SK-N-SH (cell line): ENCODE measurements at regions not wholly inside any gene's neighbourhood (a gene's known extent, or its start where the extent isn't known, plus 50 kb on each side); places are given as distances from the start of the nearest gene placed in this dataset.
A peak's percentile ranks its signal among the peaks of the same experiment; 100 is the strongest.

Experiments
- CTCF ChIA-PET: fragments of 300-600, 350-600 bp; formaldehyde crosslinking; extraction: SDS; loops from one replicate; lab custom pipeline; 2021; lab: Yijun Ruan, JAX
- POLR2A ChIA-PET: fragments of 350-600 bp; sonication (Branson Sonifier 250); formaldehyde crosslinking; extraction: SDS; loops from one replicate; lab custom pipeline; 2020; ENCODE audit warnings: antibody characterized with exemption, inconsistent platforms; lab: Yijun Ruan, JAX
- DNase-seq: peaks from one replicate; pipeline ENCODE4 v3.0.0; 2012
- H2AFZ ChIP-seq: fragments of 200-600 bp; sonication (generic); 2 replicates; pipeline ENCODE4 v1.8.1; 2016; ENCODE audit warnings: antibody characterized with exemption, mild to moderate bottlenecking, low read depth
- H3F3A ChIP-seq: fragments of 200-600 bp; sonication (generic); replicated peaks from 2 replicates; pipeline ENCODE3; 2016; ENCODE audit warnings: antibody characterized with exemption, mild to moderate bottlenecking; ENCODE audit not compliant: insufficient read depth
- H3K27ac ChIP-seq, 2 experiments: fragments of 200-500 bp in 1 of 2; fragments of 200-600 bp in 1 of 2; sonication (Bioruptor generic) in 1 of 2; sonication (generic), shearing (Covaris generic) in 1 of 2; 2 replicates each; pipeline versions ENCODE4 v1.5.1 to v1.6.1; 2014 to 2016; ENCODE audit warnings: low read depth in 2 of 2, inconsistent platforms in 1 of 2, low read length in 1 of 2, mild to moderate bottlenecking in 1 of 2, mixed read lengths in 1 of 2
- H3K27me3 ChIP-seq: fragments of 200-600 bp; sonication (generic), shearing (Covaris generic); 2 replicates; pipeline ENCODE4 v1.6.1; 2016; ENCODE audit warnings: mixed run types; ENCODE audit not compliant: insufficient read depth
- H3K36me3 ChIP-seq, 2 experiments: fragments of 200-500 bp in 1 of 2; fragments of 200-600 bp in 1 of 2; sonication (Bioruptor generic) in 1 of 2; sonication (generic) in 1 of 2; replicated peaks in 1 of 2; 2 replicates each; pipeline versions ENCODE3 to v1.5.1; 2014 to 2016; ENCODE audit warnings: low read length in 1 of 2, mild to moderate bottlenecking in 1 of 2; ENCODE audit not compliant: insufficient read depth in 2 of 2, control insufficient read depth in 1 of 2
- H3K4me1 ChIP-seq, 2 experiments: fragments of 200-500 bp in 1 of 2; fragments of 200-600 bp in 1 of 2; sonication (Bioruptor generic) in 1 of 2; sonication (generic), shearing (Covaris generic) in 1 of 2; 2 replicates each; pipeline versions ENCODE4 v1.5.1 to v1.6.1; 2014 to 2016; ENCODE audit warnings: low read depth in 1 of 2, low read length in 1 of 2, mixed run types in 1 of 2; ENCODE audit not compliant: insufficient read depth in 2 of 2, control insufficient read depth in 1 of 2
- H3K4me2 ChIP-seq: fragments of 200-600 bp; sonication (generic), shearing (Covaris generic); 2 replicates; pipeline ENCODE4 v1.6.1; 2017; ENCODE audit warnings: mixed run types
- H3K4me3 ChIP-seq, 2 experiments: fragments of 200-500 bp in 1 of 2; fragments of 200-600 bp in 1 of 2; sonication (Bioruptor generic) in 1 of 2; sonication (generic), shearing (Covaris generic) in 1 of 2; 2 replicates each; pipeline versions ENCODE4 v1.5.1 to v1.8.1; 2014 to 2016; ENCODE audit warnings: low read depth in 2 of 2, inconsistent platforms in 1 of 2, low read length in 1 of 2, mild to moderate bottlenecking in 1 of 2, mixed read lengths in 1 of 2, moderate library complexity in 1 of 2
- H3K79me2 ChIP-seq: fragments of 200-600 bp; sonication (generic); 2 replicates; pipeline ENCODE4 v1.8.1; 2017; ENCODE audit warnings: mild to moderate bottlenecking; ENCODE audit not compliant: insufficient read depth
- H3K9ac ChIP-seq: fragments of 200-600 bp; sonication (generic); 2 replicates; pipeline ENCODE4 v1.6.1; 2017; ENCODE audit warnings: mixed run types
- H3K9me2 ChIP-seq: fragments of 200-600 bp; sonication (generic); 2 replicates; pipeline ENCODE4 v1.6.1; 2017; ENCODE audit warnings: mixed run types
- H3K9me3 ChIP-seq: fragments of 200-600 bp; sonication (generic); 2 replicates; pipeline ENCODE4 v1.6.1; 2017; ENCODE audit warnings: mixed run types, mild to moderate bottlenecking, moderate library complexity
- H4K20me1 ChIP-seq: fragments of 200-600 bp; sonication (generic); 2 replicates; pipeline ENCODE4 v1.6.1; 2017; ENCODE audit warnings: mild to moderate bottlenecking, mixed run types; ENCODE audit not compliant: insufficient read depth
- ELF1 ChIP-seq: IDR thresholded peaks from 2 replicates; pipeline ENCODE4 v1.4.0; 2012
- FOXJ3 ChIP-seq: sonication (generic); formaldehyde crosslinking; IDR thresholded peaks from 2 replicates; pipeline ENCODE4 v1.5.1; 2020; ENCODE audit warnings: mild to moderate bottlenecking, missing genetic modification reagents
- GATA2 ChIP-seq: sonication (generic); formaldehyde crosslinking; IDR thresholded peaks from 2 replicates; pipeline ENCODE4 v1.5.0; 2020; ENCODE audit warnings: mild to moderate bottlenecking, missing genetic modification reagents
- IRF3 ChIP-seq: fragments of 150-350 bp; IDR thresholded peaks from 2 replicates; pipeline ENCODE4 v1.6.1; 2016; ENCODE audit warnings: mild to moderate bottlenecking, low read depth, low read length
- REST ChIP-seq: IDR thresholded peaks from 2 replicates; pipeline ENCODE4 v1.6.1; 2012; ENCODE audit warnings: mild to moderate bottlenecking, low read depth, low read length, moderate library complexity
- SMC3 ChIP-seq: IDR thresholded peaks from 2 replicates; pipeline ENCODE4 v1.6.1; 2012; ENCODE audit warnings: low read depth, low read length, improper control_type of control experiment
- TCF12 ChIP-seq: IDR thresholded peaks from 2 replicates; pipeline ENCODE4 v1.4.0; 2012
- WGBS: methylation state at CpG from one replicate; pipeline ENCODE4 v1.1.6; 2017; ENCODE audit warnings: low lambda C conversion rate; 5-methylcytosine and 5-hydroxymethylcytosine counted together

- TF ChIP-seq FOXJ3, result 0 out of 2 replicates have a peak, but pooled peaks have one; percentile 15
- peak; percentile 78 for TF ChIP-seq GATA2
- no peak for TF ChIP-seq IRF3
- TF ChIP-seq TCF12, result peak; percentile 79
- TF ChIP-seq, all 33 proteins: peak for 3
- H3K9me2 ChIP-seq, result no peaks in the 10 kb centered on the region
- peak; percentile 17 for DNase-seq
- H3K4me3 ChIP-seq, result no peak overlapping the region; a peak in 1 of 4 replicates
- H4K20me1 ChIP-seq, result no peaks in the 10 kb centered on the region
- ChIA-PET CTCF (interaction anchor here (1.0 to 1.5 kb wide), 4 partner anchors 57 to 228 kb away, joined by 3 read pairs; no protein-coding TSS in a partner anchor), POLR2A (interaction anchor here (1.1 kb wide), 1 partner anchor 227 kb away, joined by 5 read pairs; the partner anchor contains the start of gene DKK1)
- H3K36me3 ChIP-seq, result no peaks in the 10 kb centered on the region
- H3K9ac ChIP-seq, result no peak overlapping the region
- no peaks in the 10 kb centered on the region for H3K27me3 ChIP-seq
- WGBS, result 3% methylated on average over 2 of the region's 2 CpGs
- H3K27ac ChIP-seq, result peak overlapping the region; percentile 58 to 98
- H3K79me2 ChIP-seq, result no peaks in the 10 kb centered on the region
- H3F3A ChIP-seq, result peaks cover 24% of the 10 kb centered on the region
- peak overlapping the region; percentile 31 for H3K4me2 ChIP-seq
- no peak overlapping the region for H2AFZ ChIP-seq
- no peaks in the 10 kb centered on the region for H3K9me3 ChIP-seq
- H3K4me1 ChIP-seq, result peaks cover 19 to 30% of the 10 kb centered on the region in 2 experiments; a peak in 3 of 4 replicates
Observed at GRCh38 chr10:52541006-52541473, 227.0 kb downstream of the DKK1 start.

- H2AFZ ChIP-seq, result no peak overlapping the region
- H3K4me2 ChIP-seq, result no peak overlapping the region
- no peaks in the 10 kb centered on the region for H3K79me2 ChIP-seq
- no peak for TF ChIP-seq REST
- no peak for TF ChIP-seq SMC3
- no peak for TF ChIP-seq ELF1
- TF ChIP-seq, all 33 proteins: peak for 0
- peak overlapping the region in 1 of 2 experiments; percentile 98; a peak in 1 of 4 replicates for H3K27ac ChIP-seq
- H3F3A ChIP-seq, result peaks cover 24% of the 10 kb centered on the region
- no peaks in the 10 kb centered on the region for H3K36me3 ChIP-seq
- no peaks in the 10 kb centered on the region for H3K27me3 ChIP-seq
- DNase-seq, result no peak
- H3K9me3 ChIP-seq, result no peaks in the 10 kb centered on the region
- H3K9ac ChIP-seq, result no peak overlapping the region
- H3K4me1 ChIP-seq, result peaks cover 19 to 30% of the 10 kb centered on the region in 2 experiments; a peak in 3 of 4 replicates
- H3K9me2 ChIP-seq, result no peaks in the 10 kb centered on the region
- POLR2A ChIA-PET, result interaction anchor here (0.6 kb wide), 1 partner anchor 24 kb away, joined by 3 read pairs; no protein-coding TSS in a partner anchor
- no peaks in the 10 kb centered on the region for H4K20me1 ChIP-seq
- H3K4me3 ChIP-seq, result no peak overlapping the region
- CTCF ChIA-PET, result interaction anchor here (0.8 to 1.8 kb wide), 2 partner anchors 14 to 235 kb away, joined by 3 to 7 read pairs; no protein-coding TSS in a partner anchor
Observed at GRCh38 chr10:52542906-52543305, 228.8 kb downstream of the DKK1 start.
